22Rv1 (cell line): ENCODE measurements at regions not wholly inside any gene's neighbourhood (a gene's known extent, or its start where the extent isn't known, plus 50 kb on each side); places are given as distances from the start of the nearest gene placed in this dataset.

Experiments
- CTCF ChIP-seq: fragments of 450-650 bp; IDR thresholded peaks from 2 replicates; pipeline ENCODE4 v1.5.1; 2017; ENCODE audit warnings: mild to moderate bottlenecking
- ZFX ChIP-seq: fragments of 450-650 bp; IDR thresholded peaks from 2 replicates; pipeline ENCODE4 v1.6.1; 2017; ENCODE audit warnings: antibody characterized with exemption, borderline replicate concordance

GRCh38 chr5:100726116-100726515 lies 177.0 kb downstream of the ST8SIA4 start:
- no peak for TF ChIP-seq CTCF
- TF ChIP-seq ZFX = no peak
